ENCODE measurements at regions not wholly inside any gene's neighbourhood (a gene's known extent, or its start where the extent isn't known, plus 50 kb on each side); places are given as distances from the start of the nearest gene placed in this dataset.

- no peak for TF ChIP-seq CTCF (IDR thresholded peaks at IDR 0.05)
- TF ChIP-seq POLR2A (IDR thresholded peaks at IDR 0.05) = no peak
- TF ChIP-seq POLR2AphosphoS5 (IDR thresholded peaks at IDR 0.05) = no peak
- no peak for TF ChIP-seq EP300 (IDR thresholded peaks at IDR 0.05)
Observed at GRCh38 chr5:125604104-125604503, 819.1 kb upstream of the GRAMD2B start.

Data from sigmoid colon (tissue), 4 donors.